Endothelial cell of umbilical vein (primary cell): ENCODE measurements at regions not wholly inside any gene's neighbourhood (a gene's known extent, or its start where the extent isn't known, plus 50 kb on each side); places are given as distances from the start of the nearest gene placed in this dataset.

Experiments
- BruUV-seq: library from RNA; stranded (reverse); fragments of 400-500 nt; replicated peaks from 2 replicates; lab custom pipeline; 2021; lab: Mats Ljungman, UMichigan
- CTCF ChIA-PET: fragments of 300-600, 350-600 bp; sonication (Branson Sonifier 250); formaldehyde crosslinking; loops from one replicate; lab custom pipeline; 2021; ENCODE audit warnings: antibody characterized with exemption, inconsistent platforms; lab: Charles Lee
- POLR2A ChIA-PET: fragments of 300-600, 350-600 bp; sonication (Branson Sonifier 250); formaldehyde crosslinking; loops from one replicate; lab custom pipeline; 2021; ENCODE audit warnings: antibody characterized with exemption, inconsistent platforms; lab: Charles Lee
- DNase-seq: peaks from one replicate; pipeline ENCODE4 v3.0.0-alpha.2; 2011; ENCODE audit warnings: low read depth, low spot score
- FAIRE-seq: peaks from 2 replicates; lab custom pipeline; 2011; peaks lifted over from hg19 to GRCh38; lab: Jason Lieb, UNC
- H2AFZ ChIP-seq: 2 replicates; pipeline ENCODE4 v1.6.0; 2012; ENCODE audit warnings: low read depth, low read length, control low read depth, inconsistent platforms
- H3K27ac ChIP-seq: 2 replicates; pipeline ENCODE4 v1.5.1; 2011; ENCODE audit warnings: low read depth, mild to moderate bottlenecking, control low read depth, low read length, moderate library complexity; ENCODE audit not compliant: insufficient read depth
- H3K27me3 ChIP-seq, 2 experiments: 2 replicates each; pipeline versions ENCODE4 v1.6.0 to v1.6.1; 2011; ENCODE audit warnings: low read length in 2 of 2, mixed read lengths in 1 of 2; ENCODE audit not compliant: control insufficient read depth in 2 of 2, insufficient read depth in 2 of 2
- H3K36me3 ChIP-seq, 2 experiments: 2 replicates in 1 of 2; 3 replicates in 1 of 2; pipeline ENCODE4 v1.5.1; 2011; ENCODE audit warnings: low read length in 2 of 2, mild to moderate bottlenecking in 1 of 2, moderate library complexity in 1 of 2; ENCODE audit not compliant: control insufficient read depth in 2 of 2, insufficient read depth in 2 of 2; ENCODE audit errors: extremely low read depth in 1 of 2
- H3K4me1 ChIP-seq: 3 replicates; pipeline ENCODE4 v1.5.1; 2011; ENCODE audit warnings: mild to moderate bottlenecking, low read length; ENCODE audit not compliant: control insufficient read depth, insufficient read depth; ENCODE audit errors: extremely low read depth
- H3K4me2 ChIP-seq: 2 replicates; pipeline ENCODE4 v1.6.1; 2011; ENCODE audit warnings: low read length, control low read depth, mixed read lengths; ENCODE audit not compliant: insufficient read depth
- H3K4me3 ChIP-seq, 3 experiments: fragments of 200-600 bp in 1 of 3; sonication (generic), shearing (Covaris generic) in 1 of 3; replicated peaks in 1 of 3; 2 replicates each; pipeline ENCODE4 v1.5.1; 2011 to 2016; ENCODE audit warnings: control low read depth in 3 of 3, low read length in 3 of 3, mild to moderate bottlenecking in 2 of 3, inconsistent platforms in 1 of 3, low read depth in 1 of 3, moderate library complexity in 1 of 3; ENCODE audit not compliant: insufficient read depth in 1 of 3
- H3K79me2 ChIP-seq: 2 replicates; pipeline ENCODE4 v1.6.0; 2012; ENCODE audit warnings: low read length, inconsistent platforms; ENCODE audit not compliant: control insufficient read depth, insufficient read depth
- H3K9ac ChIP-seq: replicated peaks from 2 replicates; pipeline ENCODE3; 2011; ENCODE audit warnings: low read length, control low read depth; ENCODE audit not compliant: insufficient read depth; ENCODE audit errors: extremely low read depth
- H3K9me1 ChIP-seq: replicated peaks from 3 replicates; pipeline ENCODE4 v1.6.0; 2011; ENCODE audit warnings: mild to moderate bottlenecking, low read length; ENCODE audit not compliant: control insufficient read depth, insufficient read depth; ENCODE audit errors: extremely low read depth
- H3K9me3 ChIP-seq: replicated peaks from 2 replicates; pipeline ENCODE4 v1.5.1; 2012; ENCODE audit warnings: low read length, inconsistent platforms; ENCODE audit not compliant: control insufficient read depth, insufficient read depth
- H4K20me1 ChIP-seq: replicated peaks from 2 replicates; pipeline ENCODE3; 2011; ENCODE audit warnings: mild to moderate bottlenecking, low read length; ENCODE audit not compliant: control insufficient read depth, insufficient read depth; ENCODE audit errors: extremely low read depth
- CTCF ChIP-seq, 2 donors: IDR thresholded peaks; 1 replicate in 1 of 2; 2 replicates in 1 of 2; pipeline ENCODE4 v1.5.1; 2011; ENCODE audit warnings: low read length in 2 of 2, mild to moderate bottlenecking in 2 of 2, moderate library complexity in 2 of 2, control low read depth in 1 of 2, inconsistent platforms in 1 of 2, low read depth in 1 of 2; ENCODE audit not compliant: insufficient read depth in 1 of 2; ENCODE audit errors: extremely low read depth in 1 of 2
- EZH2 ChIP-seq: IDR thresholded peaks from 2 replicates; pipeline ENCODE4 v1.6.1; 2012; ENCODE audit warnings: borderline replicate concordance, low read depth, mild to moderate bottlenecking, moderate library complexity, low read length, inconsistent platforms; ENCODE audit not compliant: severe bottlenecking
- FOS ChIP-seq: IDR thresholded peaks from 2 replicates; pipeline ENCODE4 v1.6.1; 2011; ENCODE audit warnings: mild to moderate bottlenecking, low read length, moderate library complexity, borderline replicate concordance; ENCODE audit not compliant: insufficient read depth
- GATA2 ChIP-seq: IDR thresholded peaks from 2 replicates; pipeline ENCODE4 v1.7.0; 2011; ENCODE audit warnings: low read depth, mild to moderate bottlenecking, moderate library complexity, mixed read lengths, low read length; ENCODE audit not compliant: insufficient read length, insufficient read depth
- MAX ChIP-seq: IDR thresholded peaks from 2 replicates; pipeline ENCODE4 v1.6.1; 2011; ENCODE audit not compliant: insufficient read depth, insufficient read length
- MYC ChIP-seq: IDR thresholded peaks from one replicate; pipeline ENCODE4 v1.6.1; 2011; ENCODE audit warnings: mild to moderate bottlenecking, low read depth, low read length
- POLR2A ChIP-seq: IDR thresholded peaks from 2 replicates; pipeline ENCODE4 v1.6.1; 2012; ENCODE audit warnings: low read depth, mild to moderate bottlenecking, control low read depth, low read length
- POLR2AphosphoS5 ChIP-seq: IDR thresholded peaks from 2 replicates; pipeline ENCODE4 v1.6.1; 2012; ENCODE audit warnings: low read depth, mild to moderate bottlenecking, control low read depth, low read length, moderate library complexity; ENCODE audit not compliant: insufficient read depth
- dilution Hi-C: fragments of 300-500 bp; cut with MboI; formaldehyde crosslinking; loops from one replicate; pipeline ENCODE4 v1.15.0; 2019; ENCODE audit warnings: low sequenced_read_pairs; ENCODE audit not compliant: extremely low pct_ligation_motif_present
- intact Hi-C: fragments of 100-400 bp; cut with micrococcal nuclease; formaldehyde crosslinking; loops from one replicate; pipeline ENCODE4 v1.10.0; 2022

GRCh38 chr7:33714208-33714607, 191.1 kb upstream of the BMPER start:
- FAIRE-seq, result no peak
- dilution Hi-C loops, result no loop called here
- no TSS peak for BruUV-seq

GRCh38 chr7:33716581-33717477, 188.5 kb upstream of the BMPER start:
- TF ChIP-seq MAX, result no peak
- peak; percentile 61 to 68 for TF ChIP-seq CTCF (IDR thresholded peaks at IDR 0.05; ENCODE audit: extremely low read depth in 1 of 2, insufficient read depth in 1 of 2, low read depth in 1 of 2, low read length in 2 of 2)
- no peak for TF ChIP-seq GATA2
- no peak for TF ChIP-seq EZH2
- TF ChIP-seq POLR2AphosphoS5, result no peak
- TF ChIP-seq FOS, result no peak
- TF ChIP-seq MYC, result no peak
- FAIRE-seq (peak; percentile 86), DNase-seq (peak; percentile 84)
- no TSS peak for BruUV-seq
- POLR2A ChIA-PET, result no interaction called here
- no peak overlapping the region for H3K4me3 ChIP-seq
- no peak overlapping the region for H3K9ac ChIP-seq
- H3K27ac ChIP-seq, result no peak overlapping the region
- peak overlapping the region; percentile 41 for H2AFZ ChIP-seq
- H4K20me1 ChIP-seq, result no peaks in the 10 kb centered on the region
- no peaks in the 10 kb centered on the region for H3K79me2 ChIP-seq
- no peaks in the 10 kb centered on the region for H3K27me3 ChIP-seq
- peaks cover 9% of the 10 kb centered on the region for H3K4me1 ChIP-seq
- CTCF ChIA-PET, result interaction anchor here (0.8 to 2.3 kb wide), 35 partner anchors 8 to 474 kb away, joined by 3 to 33 read pairs (median 5); partner anchors contain the start of gene BMPER
- H3K4me2 ChIP-seq, result no peak overlapping the region
- no peaks in the 10 kb centered on the region for H3K36me3 ChIP-seq
- no peaks in the 10 kb centered on the region for H3K9me1 ChIP-seq
- H3K9me3 ChIP-seq, result no peaks in the 10 kb centered on the region
- dilution Hi-C loops, result no loop called here
- intact Hi-C loops, result loop anchor here (1.0 to 10.0 kb wide), 7 partner anchors 27 to 532 kb away; partner anchors contain the start of gene BMPER

More at GRCh38 chr7:33714208-33714607, 191.1 kb upstream of the BMPER start:
- Histone ChIP-seq H3K9ac (no peak overlapping the region), H3K27ac (no peak overlapping the region), H3K4me2 (no peak overlapping the region), H4K20me1 (no peaks in the 10 kb centered on the region), H3K27me3 (no peaks in the 10 kb centered on the region), H3K4me3 (no peak overlapping the region), H3K36me3 (no peaks in the 10 kb centered on the region), H3K4me1 (peaks cover 13% of the 10 kb centered on the region), H3K9me3 (no peaks in the 10 kb centered on the region), H3K9me1 (no peaks in the 10 kb centered on the region), H3K79me2 (no peaks in the 10 kb centered on the region), H2AFZ (no peak overlapping the region)
- ChIA-PET POLR2A (no interaction called here), CTCF (interaction anchor here (0.6 to 2.3 kb wide), 4 partner anchors 44 to 190 kb away, joined by 3 to 8 read pairs (median 6); no protein-coding TSS in a partner anchor)
- DNase-seq, result no peak
- intact Hi-C loops, result loop anchor here (10.0 kb wide), 1 partner anchor 529 kb away; no protein-coding TSS in a partner anchor
- TF ChIP-seq MYC (no peak), MAX (no peak), POLR2A (no peak), EZH2 (no peak)
